ENCODE measurements at regions not wholly inside any gene's neighbourhood (a gene's known extent, or its start where the extent isn't known, plus 50 kb on each side); places are given as distances from the start of the nearest gene placed in this dataset.

DNA sequence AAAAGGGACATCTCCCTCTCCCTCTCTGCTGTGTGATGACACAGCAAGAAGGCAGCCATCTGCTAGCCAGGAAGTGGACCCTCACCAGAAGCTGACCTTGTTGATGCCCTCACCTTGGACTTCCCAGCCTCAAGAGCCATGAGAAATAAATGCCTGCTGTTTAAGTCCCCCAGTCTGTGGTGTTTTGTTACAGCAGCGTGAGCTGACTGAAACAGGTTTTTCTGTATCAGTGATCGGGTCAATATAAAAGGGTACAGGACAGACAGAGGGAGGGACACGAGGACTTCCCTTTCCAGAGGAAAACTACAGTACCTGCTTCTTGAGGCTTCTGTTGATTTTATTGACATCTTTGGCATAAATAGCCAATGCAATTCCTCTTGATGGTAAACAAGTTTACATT lies 510.3 kb upstream of the CHAC2 start:
- Histone ChIP-seq H3K27ac (no peak overlapping the region), H3K4me1 (ENCODE audit: control insufficient read depth in 1 of 2, insufficient read depth in 1 of 2, low read depth in 1 of 2, low read length in 1 of 2) (no peaks in the 10 kb centered on the region), H3K27me3 (no peaks in the 10 kb centered on the region), H3K4me3 (ENCODE audit: low read depth in 1 of 2, low read length in 1 of 2) (no peak overlapping the region), H3K9me3 (no peaks in the 10 kb centered on the region), H3K36me3 (no peaks in the 10 kb centered on the region)
- TF ChIP-seq, protein P1, sequence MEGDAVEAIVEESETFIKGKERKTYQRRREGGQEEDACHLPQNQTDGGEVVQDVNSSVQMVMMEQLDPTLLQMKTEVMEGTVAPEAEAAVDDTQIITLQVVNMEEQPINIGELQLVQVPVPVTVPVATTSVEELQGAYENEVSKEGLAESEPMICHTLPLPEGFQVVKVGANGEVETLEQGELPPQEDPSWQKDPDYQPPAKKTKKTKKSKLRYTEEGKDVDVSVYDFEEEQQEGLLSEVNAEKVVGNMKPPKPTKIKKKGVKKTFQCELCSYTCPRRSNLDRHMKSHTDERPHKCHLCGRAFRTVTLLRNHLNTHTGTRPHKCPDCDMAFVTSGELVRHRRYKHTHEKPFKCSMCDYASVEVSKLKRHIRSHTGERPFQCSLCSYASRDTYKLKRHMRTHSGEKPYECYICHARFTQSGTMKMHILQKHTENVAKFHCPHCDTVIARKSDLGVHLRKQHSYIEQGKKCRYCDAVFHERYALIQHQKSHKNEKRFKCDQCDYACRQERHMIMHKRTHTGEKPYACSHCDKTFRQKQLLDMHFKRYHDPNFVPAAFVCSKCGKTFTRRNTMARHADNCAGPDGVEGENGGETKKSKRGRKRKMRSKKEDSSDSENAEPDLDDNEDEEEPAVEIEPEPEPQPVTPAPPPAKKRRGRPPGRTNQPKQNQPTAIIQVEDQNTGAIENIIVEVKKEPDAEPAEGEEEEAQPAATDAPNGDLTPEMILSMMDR (IDR thresholded peaks at IDR 0.05), result no peak

DNA sequence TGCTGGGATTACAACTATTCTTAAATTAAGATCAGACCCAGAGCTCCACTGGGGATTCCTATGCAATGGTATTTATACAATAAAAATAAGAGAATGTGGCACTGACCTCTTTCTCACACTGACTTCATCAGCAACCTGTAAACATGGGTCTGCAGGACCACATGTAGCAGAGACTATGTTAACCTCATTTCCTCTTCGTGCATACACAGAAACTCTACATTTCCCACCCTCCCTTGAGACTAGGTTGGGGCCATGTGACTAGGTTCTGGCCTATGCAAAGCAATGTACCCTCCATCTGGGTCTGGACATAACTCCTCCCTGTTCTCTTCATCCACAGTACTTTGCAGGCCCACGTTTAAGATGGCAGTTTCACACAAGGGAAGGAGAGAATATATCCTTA lies 514.4 kb upstream of the CHAC2 start:
- TF ChIP-seq, protein P1 (IDR thresholded peaks at IDR 0.05), result no peak
- no peaks in the 10 kb centered on the region for H3K36me3 ChIP-seq
- no peaks in the 10 kb centered on the region for H3K9me3 ChIP-seq
- no peaks in the 10 kb centered on the region for H3K4me1 ChIP-seq (ENCODE audit: control insufficient read depth in 1 of 2, insufficient read depth in 1 of 2, low read depth in 1 of 2, low read length in 1 of 2)
- no peak overlapping the region for H3K27ac ChIP-seq
- no peaks in the 10 kb centered on the region for H3K27me3 ChIP-seq
- H3K4me3 ChIP-seq (ENCODE audit: low read depth in 1 of 2, low read length in 1 of 2), result no peak overlapping the region

DNA sequence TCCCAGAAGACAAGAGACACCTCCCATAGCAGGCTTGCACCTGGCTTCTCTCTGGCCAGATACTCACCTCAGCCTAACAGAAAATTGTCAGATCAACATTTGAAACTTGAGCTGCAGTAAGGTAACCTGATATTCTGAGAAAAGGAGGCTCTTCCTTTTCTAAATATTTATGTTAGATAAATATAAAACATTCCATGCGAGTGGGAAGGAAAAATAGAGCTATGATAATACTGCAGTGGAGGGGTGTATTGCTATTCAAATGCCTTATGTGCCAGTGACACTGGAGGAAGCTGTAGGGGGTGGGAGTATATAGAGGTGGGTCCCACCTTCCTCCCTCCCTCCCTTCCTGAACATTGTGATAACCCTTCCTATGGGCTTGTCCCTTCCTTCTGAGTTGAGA lies 515.5 kb upstream of the CHAC2 start:
- Histone ChIP-seq H3K4me1 (ENCODE audit: control insufficient read depth in 1 of 2, insufficient read depth in 1 of 2, low read depth in 1 of 2, low read length in 1 of 2) (no peaks in the 10 kb centered on the region), H3K9me3 (no peaks in the 10 kb centered on the region)
- TF ChIP-seq, protein P1 (IDR thresholded peaks at IDR 0.05), result no peak

DNA sequence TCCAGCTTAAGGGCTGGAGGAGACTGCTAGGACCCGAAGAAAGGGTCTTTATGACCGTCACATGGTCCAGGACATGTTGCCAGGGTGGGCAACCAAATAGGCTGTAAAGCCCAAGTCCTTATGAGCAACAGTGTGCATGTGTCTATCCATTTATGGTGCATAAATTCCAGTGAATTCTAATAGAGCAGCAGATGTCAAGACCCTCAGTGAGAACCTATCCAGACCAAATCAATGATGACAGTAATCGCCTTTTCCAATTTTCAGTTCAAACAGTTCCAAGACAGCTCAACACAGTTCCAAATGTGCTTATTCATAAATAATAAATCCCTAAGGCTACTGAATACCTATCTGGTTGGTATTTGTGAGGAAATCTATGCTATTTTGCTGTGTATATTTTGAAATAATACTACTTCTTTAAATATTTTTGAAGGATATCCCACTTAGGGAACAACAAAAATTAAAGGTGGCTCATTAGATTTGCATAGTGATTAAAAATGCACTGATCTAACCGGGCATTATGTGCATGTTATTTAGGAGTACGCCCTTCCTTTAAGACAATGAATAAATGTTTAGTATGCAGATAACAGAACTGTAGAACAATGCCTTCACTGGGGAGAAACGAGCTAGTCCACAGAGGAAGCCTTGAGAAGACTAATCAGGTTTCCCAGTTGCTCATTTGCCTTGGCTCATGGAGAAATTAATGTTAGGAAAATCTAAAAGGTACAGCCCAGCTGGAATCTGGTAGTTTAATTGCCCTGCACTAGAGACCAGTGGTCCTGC lies 519.5 kb upstream of the CHAC2 start:
- Histone ChIP-seq H3K4me3 (ENCODE audit: low read depth in 1 of 2, low read length in 1 of 2) (no peak overlapping the region), H3K9me3 (no peaks in the 10 kb centered on the region), H3K4me1 (ENCODE audit: control insufficient read depth in 1 of 2, insufficient read depth in 1 of 2, low read depth in 1 of 2, low read length in 1 of 2) (no peaks in the 10 kb centered on the region), H3K27ac (no peak overlapping the region), H3K27me3 (no peaks in the 10 kb centered on the region), H3K36me3 (no peaks in the 10 kb centered on the region)
- TF ChIP-seq, protein P1 (IDR thresholded peaks at IDR 0.05), result no peak

More for the DNA sequence above, 515.5 kb upstream of the CHAC2 start:
- Histone ChIP-seq H3K27ac (no peak overlapping the region), H3K27me3 (no peaks in the 10 kb centered on the region), H3K36me3 (no peaks in the 10 kb centered on the region), H3K4me3 (ENCODE audit: low read depth in 1 of 2, low read length in 1 of 2) (no peak overlapping the region)

DNA sequence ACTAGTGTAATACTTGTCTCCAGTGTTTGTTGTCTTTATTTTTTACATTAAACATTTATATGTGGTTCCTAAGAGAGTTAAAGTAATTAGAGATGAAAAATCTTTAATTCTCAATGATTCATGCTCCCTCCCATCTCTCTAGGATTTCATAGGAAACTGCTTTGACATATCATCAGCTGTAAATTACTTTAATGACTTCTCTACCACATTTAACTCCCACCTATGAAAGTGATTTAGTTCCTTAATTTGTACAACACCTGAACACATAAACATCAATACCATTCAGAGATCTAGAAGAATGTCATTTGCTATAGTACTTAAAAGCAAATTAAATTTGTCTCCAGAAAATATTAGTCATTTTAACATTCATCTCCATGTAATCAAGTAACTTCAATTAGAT lies 524.2 kb upstream of the CHAC2 start:
- Histone ChIP-seq H3K27ac (no peak overlapping the region), H3K36me3 (no peaks in the 10 kb centered on the region), H3K4me3 (ENCODE audit: low read depth in 1 of 2, low read length in 1 of 2) (no peak overlapping the region), H3K27me3 (no peaks in the 10 kb centered on the region), H3K4me1 (ENCODE audit: control insufficient read depth in 1 of 2, insufficient read depth in 1 of 2, low read depth in 1 of 2, low read length in 1 of 2) (no peaks in the 10 kb centered on the region), H3K9me3 (no peaks in the 10 kb centered on the region)
- TF ChIP-seq, protein P1 (IDR thresholded peaks at IDR 0.05), result no peak
